GM19035 (cell line): ENCODE measurements at regions not wholly inside any gene's neighbourhood (a gene's known extent, or its start where the extent isn't known, plus 50 kb on each side); places are given as distances from the start of the nearest gene placed in this dataset.

Source experiments
- ATAC-seq: cut with Tn5 transposase; IDR thresholded peaks from one replicate; pipeline ENCODE4 v1.9.1; 2021; ENCODE audit not compliant: unreplicated experiment

DNA sequence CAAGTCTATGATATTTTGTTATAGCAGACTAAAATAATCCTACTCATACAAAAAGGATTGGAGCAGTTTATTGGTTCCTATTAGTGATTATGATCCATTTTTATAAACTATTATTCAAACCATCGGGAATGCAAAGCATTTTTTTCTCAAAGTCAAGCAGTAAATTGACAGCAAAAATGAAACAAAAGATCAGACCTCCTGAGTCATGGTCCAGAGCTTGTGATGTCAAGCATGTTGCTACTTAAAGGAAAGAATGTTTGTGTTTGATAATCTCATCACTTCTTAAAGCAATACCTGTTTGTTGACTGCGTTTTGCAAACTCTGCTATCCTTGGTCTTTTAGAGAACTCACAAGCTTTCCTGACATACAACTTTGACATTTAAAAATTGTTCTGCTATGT is 204.4 kb downstream of the SAMD5 start:
- ATAC-seq, result no peak

DNA sequence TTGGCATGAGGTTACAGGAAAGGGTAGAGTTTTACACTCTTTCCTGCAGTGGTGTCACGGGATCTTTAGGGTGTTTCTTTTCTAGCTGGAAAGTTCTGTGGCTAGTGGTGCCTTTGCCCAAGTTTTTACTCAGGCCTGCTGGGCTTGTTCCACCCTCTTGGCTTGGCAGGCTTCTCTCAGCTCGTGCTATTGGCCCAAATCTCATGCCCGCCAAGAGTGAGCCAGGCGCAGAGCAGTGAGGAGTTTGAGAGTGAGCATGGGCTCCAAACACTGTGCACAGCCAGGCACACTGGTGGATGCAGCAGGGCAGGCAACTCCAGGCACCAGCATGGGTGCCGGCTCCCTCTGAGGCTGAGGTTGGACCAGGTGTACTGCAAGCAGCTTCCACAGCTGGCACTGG is 206.5 kb downstream of the SAMD5 start:
- no peak for ATAC-seq

DNA sequence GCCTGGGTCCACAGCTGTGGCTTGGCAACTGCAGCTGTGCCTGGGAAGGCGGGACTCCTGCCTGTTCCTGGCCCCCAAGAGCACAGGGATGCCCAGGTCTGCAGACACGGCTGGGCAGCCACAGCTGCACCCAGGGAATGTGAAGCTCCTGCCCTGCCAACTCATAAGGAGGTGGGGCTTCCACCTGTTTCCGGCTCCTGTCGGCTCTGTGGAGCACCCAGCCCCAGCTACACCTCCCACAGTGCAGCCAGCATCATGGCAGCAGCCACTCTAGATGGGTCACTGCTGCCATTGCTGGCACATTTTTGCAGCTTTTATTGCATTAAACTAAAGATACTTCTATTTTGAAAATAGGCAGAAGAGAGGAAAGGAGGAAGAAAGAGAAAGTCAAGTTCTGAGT is 207.9 kb downstream of the SAMD5 start:
- no peak for ATAC-seq

DNA sequence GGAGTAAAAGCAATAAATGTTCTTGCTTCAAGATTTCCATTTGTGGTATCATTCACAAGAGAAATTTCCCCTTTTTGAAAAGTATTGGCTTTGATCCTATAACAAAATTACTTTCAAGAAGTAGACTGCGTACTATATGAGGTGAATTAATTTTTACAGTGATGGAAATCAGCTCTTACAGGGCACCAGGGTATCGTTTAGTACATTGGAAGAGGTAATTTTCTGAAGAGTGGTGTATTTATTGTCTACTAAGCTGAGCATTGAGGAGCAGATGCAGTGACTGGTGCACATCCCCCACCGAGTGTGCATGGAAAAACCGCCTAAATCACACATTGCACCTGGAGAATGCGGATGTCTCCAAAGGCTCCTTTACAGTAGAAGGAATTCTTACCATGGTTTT is 209.5 kb downstream of the SAMD5 start:
- ATAC-seq, result no peak

DNA sequence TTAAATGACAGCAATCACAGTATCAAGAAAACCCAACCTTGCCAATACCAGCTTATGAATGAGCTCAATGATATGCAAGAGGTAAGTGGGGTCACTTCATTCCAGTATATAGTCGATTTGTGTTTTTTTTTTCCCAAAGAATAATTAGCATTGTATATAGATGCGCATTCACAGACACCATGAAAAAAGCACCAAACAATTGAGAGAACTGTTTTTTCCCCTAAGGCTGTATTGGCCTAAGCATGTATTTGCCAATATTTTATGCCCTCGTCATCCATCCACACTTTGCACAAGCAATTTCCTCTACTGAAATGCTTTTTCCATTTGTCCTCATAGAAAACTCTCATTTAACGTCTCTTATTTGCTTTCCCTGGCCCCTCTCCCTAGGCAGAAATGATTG is 213.7 kb downstream of the SAMD5 start:
- no peak for ATAC-seq

DNA sequence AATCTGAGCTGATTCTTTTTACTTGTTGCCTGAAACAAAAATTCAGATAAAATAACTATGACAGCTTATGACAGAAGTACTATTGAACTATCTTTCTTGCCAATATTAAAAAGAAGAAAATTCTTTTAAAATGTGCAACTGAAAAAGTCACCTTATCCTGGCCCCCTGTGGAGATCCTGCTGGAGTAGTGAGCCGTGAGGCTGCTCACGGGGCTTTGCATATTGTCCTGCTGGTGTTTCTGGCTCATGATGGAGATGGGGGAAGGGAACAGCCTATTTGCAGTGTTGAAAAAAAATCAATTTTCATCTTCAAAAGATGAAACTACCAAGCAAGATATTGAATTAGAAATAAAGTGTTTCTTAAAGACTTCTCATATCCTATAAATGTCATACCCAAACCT is 216.0 kb downstream of the SAMD5 start:
- ATAC-seq, result no peak

DNA sequence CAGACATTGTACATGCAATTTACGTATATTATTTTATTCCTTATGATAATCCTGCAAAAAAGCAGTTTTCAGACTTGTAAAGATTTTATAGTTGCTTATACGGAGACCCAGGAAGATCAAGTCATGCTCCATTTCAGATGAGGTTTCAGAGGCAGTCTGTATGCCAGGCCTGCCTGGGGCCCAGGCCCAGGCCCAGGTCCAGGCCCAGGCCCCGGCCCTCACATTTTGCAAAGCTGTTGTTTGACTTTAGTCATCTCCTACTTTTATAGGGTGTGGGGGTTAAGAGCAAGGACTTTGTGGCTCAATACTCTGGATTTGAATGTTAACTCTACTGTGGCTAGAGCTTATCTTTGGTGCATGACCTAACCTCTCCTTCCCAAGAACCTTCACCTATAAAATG is 217.9 kb downstream of the SAMD5 start:
- no peak for ATAC-seq

DNA sequence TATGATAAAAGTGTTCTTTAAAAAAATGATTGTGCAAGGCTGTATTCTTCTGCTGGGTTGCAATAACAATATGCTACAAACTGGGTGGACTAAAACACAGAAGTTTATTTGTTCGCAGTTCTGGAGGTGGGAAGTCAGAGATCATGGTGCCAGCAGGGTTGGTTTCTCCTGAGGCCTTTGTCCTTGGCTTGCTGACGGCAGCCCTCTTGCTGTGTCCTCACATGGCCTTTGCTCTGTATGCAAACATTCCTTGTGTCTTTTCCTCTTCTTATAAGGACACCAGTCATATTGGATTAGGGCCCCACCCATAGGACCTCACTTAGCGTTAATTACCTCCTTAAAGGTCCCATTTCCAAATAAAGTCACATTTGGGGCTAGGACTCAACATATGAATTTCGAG is 220.4 kb downstream of the SAMD5 start:
- no peak for ATAC-seq

DNA sequence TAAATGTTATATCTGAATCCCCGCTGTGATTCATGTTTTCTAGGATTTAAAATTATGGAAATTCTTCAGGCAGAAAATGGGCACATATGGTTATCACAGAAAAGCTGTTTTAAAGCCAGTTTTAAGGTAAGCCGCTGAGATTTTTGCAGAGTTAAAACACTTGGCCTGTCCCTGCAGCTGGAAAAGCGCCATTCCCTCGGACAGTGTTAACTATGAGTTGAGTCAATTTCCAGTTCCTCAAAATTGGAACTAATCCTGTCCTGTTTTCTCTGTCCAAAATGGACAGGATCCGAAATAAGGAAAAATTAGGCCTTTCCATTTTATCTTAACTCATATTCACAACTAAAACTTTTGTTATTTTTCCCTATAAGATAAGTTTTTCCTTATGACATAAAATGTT is 225.2 kb downstream of the SAMD5 start:
- ATAC-seq, result no peak

DNA sequence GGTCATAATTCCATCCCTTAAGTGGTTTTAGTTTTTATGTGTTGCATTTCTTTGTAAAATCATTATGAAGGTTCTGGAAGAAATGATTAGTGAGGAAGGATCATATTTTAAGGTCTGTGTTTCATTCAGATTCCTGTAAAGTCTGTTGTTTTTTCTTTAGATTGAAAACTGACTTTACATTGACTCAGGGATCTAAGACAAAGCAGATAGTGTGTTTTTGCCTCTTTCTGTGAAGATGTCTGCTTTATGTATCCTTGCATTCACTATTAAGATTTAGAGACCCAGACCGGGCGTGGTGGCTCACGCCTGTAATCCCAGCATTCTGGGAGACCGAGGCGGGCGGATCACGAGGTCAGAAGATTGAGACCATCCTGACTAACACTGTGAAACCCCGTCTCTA is 225.7 kb downstream of the SAMD5 start:
- no peak for ATAC-seq

DNA sequence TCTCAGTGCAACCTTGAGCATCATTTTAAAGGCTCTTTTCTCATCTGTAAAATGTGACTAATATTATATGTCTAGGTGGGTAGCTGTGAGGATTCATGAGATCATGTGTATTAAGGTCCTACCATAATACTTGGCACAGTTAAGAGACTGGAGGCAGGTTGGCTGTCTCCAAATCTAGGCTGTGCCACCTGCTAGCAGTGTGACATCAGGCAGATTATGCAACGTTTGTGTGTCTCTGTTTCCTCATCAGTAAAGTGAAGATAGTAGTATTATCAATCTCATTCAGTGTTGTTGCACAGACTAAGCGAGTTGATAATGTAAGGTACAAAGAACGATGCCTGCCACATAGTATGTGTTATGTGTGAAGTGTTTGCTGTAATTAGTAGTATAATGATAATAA is 227.4 kb downstream of the SAMD5 start:
- ATAC-seq, result no peak

DNA sequence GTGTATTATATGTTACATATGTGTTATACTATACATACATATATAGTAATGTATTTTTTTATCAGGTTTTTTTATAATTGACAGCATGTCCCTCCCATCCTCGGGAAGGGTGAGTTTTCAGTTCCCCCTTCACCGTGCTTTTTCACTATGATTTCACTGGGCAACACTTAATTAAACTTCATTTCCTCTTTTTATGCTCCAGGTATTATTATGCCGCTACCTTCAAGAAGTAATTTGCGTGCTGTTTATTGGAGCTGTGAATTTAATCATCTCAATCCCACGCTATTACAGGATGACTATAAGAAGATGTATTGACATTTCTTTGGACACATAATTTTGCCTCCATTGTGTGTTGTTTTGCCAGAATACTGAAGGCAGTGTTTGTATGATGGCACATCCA is 228.6 kb downstream of the SAMD5 start:
- no peak for ATAC-seq

DNA sequence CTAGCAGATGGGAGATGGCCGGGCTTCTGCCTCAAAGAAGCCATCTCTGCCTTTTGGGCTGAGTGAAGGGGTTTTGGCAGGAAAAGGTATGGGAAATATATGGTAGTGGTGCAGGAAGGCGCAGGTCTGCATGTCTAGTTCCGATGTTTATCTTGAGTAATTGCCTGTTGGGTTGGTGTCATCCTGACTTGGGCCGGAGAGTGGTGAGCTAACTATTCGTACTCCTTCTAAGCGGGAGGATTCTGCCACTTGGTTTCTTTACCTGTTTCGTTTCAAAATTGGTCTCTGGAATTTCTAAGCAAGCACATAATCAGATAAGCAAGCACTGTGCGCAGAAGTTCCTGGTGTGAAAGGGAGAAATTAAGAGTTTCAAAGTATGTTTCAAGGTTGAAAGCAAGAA is 229.6 kb downstream of the SAMD5 start:
- ATAC-seq, result no peak

DNA sequence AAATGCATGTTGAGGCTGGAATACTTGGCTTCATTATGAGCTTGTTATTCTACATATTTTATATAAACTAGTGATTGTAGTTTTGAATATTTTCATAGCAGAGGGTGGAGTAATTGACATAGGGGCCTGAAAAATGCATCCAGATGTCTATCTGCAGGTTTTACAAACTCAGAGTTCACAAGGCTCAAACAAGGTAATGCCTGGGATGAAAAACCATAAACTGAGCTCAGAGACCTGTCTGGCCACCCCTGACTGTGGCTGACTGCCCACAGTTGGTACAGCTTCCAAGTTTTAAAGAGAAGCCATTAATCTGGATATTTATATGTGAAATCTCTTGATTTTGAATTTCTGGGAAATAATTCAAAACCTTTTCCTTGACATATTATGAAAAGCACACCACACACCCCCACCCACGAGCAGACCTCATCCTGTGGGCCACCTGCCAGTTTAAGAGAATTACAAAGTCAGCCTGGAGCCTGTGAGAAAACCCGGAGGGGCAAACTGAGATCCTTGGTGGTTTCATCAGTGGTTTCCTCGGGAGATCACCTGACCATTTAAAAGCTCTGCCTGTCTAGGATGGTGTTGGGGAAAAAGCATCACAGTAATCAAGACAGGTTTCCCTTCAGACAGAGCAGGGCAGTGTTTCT is 230.1 kb downstream of the SAMD5 start:
- ATAC-seq, result no peak

DNA sequence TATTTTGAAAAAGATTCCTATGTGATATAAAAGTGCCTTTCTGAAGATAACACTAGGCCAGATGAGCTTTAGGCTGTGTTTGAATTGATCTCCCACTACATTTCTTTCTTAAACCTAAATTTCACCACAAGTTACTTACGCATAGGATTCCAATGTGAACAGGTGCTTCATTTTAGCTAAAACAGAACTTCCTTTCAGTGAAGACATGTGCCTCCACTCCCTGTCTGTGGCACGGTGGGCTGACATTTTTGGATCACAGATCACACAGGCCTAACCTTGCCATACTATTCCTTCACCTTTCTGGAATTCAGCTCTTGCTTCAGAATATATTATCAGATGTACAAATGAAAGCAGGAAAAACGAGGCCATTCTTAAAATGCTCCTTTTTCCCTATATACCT is 231.8 kb downstream of the SAMD5 start:
- ATAC-seq, result no peak

DNA sequence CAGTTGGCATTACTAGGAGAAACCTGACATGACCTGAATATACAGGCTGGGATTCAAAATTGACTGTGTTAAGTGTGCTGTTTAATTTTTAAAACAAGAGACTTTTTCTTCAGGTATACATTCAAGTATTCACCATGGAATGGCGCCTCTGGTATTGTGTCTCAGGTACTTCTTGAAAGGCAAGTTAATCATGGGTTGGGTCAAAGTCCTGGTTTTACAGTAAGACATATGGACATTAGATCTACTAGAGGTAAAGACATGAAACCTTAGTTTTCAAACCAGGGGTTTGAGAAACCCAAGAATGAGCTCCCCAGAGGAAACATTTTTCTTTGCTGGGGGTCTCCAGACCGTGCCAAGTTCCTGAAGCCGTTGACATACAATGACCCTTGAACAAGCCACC is 232.4 kb downstream of the SAMD5 start:
- ATAC-seq, result no peak

DNA sequence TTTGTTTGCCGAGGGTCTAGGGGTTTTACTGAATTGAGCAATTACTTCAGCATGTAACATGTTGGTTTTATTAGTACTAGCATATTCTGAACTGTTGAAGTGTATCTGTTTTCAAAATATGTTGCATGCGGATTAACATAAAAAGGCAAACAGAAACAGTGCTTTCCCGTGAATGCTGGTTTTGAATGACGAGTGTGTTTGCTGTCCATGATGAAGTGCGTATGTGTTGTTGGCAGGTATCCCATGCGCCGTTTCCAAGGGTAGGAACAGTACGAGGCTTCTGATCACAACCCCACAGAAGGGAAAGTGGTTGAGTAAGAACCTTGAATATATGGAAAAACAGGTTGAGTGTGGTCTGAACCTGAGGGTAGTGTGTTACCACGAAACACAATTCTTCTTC is 232.9 kb downstream of the SAMD5 start:
- no peak for ATAC-seq

DNA sequence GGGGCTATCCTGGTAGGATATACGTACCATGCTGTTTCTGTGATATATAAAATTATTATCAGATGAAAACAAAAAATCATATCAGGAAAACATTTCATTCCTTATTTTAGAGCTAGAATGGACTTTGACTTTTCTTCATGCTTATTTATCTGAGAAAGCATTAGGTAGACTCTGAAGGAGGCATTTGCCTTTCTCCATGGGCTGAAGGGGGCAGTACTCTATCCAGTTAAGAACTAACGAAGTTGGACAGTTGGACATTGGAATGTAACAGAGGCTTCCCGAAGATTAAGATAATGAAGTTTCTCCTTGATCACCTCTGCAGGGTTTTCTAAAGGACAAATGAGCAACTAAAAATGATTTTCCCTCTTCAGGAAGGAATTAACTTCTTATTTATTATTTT is 233.9 kb downstream of the SAMD5 start:
- ATAC-seq, result no peak

DNA sequence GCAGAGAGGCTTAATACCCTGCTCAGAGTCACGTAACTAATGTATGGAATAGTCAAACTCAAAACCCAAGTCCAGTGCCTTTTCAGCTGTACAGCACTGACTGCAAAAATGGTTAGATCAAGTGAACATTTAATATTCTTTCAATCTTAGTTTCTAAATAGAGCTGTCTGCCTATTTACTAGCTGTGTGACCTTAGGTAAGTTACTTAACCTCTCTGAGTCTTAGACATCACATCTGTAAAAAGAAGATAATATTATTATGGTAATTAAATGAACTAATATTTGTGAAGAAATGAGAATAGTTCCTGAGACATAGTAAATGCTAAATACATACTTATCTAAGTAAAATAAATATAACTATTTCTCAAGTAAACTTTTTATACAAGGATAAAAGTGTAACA is 235.5 kb downstream of the SAMD5 start:
- ATAC-seq, result no peak

DNA sequence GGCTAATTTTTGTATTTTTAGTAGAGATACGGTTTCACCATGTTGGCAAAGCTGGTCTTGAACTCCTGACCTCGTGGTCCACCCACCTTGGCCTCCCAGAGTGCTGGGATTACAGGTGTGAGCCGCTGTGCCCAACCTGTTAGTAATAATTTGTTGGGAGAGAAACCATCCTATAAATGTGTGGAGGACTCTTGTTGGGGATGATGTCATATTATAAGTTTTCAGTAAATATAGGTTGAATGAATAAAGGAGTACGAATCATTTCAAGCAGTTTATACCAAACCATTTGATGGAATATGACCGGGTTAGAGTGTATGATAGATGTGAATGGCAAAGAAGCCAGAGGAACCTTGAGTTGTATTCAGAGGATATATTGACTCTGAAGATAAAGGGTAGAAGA is 240.8 kb downstream of the SAMD5 start:
- no peak for ATAC-seq

DNA sequence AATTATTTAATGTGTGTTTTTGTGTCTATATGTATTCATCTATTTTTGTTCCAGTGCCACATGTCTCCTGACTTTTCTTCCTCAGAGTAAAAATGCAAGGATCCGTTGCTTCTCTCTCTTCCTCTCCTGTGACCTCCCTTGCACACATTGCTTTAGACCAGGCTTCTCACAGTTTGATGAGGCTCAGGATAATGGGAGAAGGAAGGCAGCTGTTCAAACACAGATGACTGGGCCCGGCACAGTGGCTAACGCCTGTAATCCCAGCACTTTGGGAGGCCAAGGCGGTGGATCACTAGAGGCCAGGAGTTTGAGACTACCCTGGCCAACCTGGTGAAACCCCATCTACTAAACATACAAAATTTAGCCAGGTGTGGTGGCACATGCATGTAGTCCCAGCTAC is 241.9 kb downstream of the SAMD5 start:
- no peak for ATAC-seq

DNA sequence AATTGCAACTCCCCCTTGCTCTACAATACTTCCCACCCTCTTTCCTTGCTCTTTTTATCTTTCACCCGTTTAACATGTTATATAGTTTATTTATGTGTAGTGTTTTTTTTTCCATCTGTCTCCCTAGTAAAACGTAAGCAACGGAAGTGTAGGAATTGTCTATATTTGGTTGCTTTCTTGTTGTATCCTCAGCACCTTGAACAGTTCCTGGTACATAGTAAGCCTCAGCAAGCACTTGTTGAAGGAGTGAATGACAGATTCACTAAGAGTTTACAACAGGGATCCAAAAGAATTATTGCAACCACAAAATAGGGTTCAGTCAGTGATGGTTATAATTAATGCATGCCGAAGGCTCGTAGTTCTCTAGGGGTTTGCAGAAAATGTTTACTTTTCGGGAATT is 242.7 kb downstream of the SAMD5 start:
- ATAC-seq, result no peak

DNA sequence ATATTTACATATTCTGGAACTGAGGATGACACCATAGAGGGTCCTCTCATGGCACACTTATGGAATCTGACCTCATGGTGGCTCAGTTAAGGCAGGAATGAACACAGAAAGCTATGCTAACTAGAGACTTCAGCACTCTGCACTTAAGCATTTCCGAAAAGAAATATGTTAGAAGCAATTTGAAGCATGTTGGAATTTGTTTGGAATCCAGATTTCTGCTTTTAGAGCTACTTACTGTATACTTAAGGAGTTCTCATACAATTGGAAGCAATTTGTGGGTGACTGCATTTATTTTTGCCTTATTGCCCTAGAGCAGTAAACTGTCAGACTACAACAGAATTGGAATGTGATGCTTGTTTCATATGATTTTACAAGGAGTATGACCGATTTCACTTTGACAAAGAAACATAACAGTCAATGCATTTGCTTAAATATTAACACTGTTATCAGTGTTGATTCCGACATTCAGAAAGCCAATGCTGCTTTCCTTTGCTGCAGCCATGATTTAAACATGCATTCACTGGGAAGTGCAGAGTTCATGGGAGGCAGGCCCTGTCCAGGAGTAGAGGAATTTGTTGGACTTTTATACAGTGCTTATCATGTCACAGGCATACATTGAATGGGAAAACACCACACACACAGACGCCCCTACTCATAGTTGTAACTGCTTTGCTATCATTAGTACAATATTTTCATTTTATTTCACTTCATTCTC is 244.4 kb downstream of the SAMD5 start:
- ATAC-seq, result no peak
